Heart right ventricle (tissue), 16 donors: ENCODE measurements at regions not wholly inside any gene's neighbourhood (a gene's known extent, or its start where the extent isn't known, plus 50 kb on each side); places are given as distances from the start of the nearest gene placed in this dataset.

Experiments
- ATAC-seq, 8 donors: fragments of 200-7000 bp; cut with Tn5 transposase; one replicate each; pipeline ENCODE4 v1.9.1; 2020; ENCODE audit warnings: mild to moderate bottlenecking in 8 of 8, moderate library complexity in 8 of 8, moderate number of reproducible peaks in 1 of 8
- DNase-seq, 2 donors: peaks; one replicate each; pipeline ENCODE4 v3.0.0-alpha.2; 2020
- H3K27ac ChIP-seq, 10 donors: fragments of 200-600 bp; sonication (generic) in 2 of 10; one replicate each; pipeline versions ENCODE4 v1.5.0 to v1.8.0; 2020 to 2022; ENCODE audit warnings: mild to moderate bottlenecking in 3 of 10
- H3K27me3 ChIP-seq, 7 donors: fragments of 200-600 bp; one replicate each; pipeline ENCODE4 v1.8.0; 2021 to 2022; ENCODE audit warnings: mild to moderate bottlenecking in 2 of 7
- H3K36me3 ChIP-seq, 9 donors: fragments of 200-600 bp; sonication (generic) in 1 of 9; one replicate each; pipeline versions ENCODE4 v1.5.0 to v1.8.0; 2020 to 2022; ENCODE audit warnings: mild to moderate bottlenecking in 2 of 9
- H3K4me1 ChIP-seq, 9 donors: fragments of 200-600 bp; sonication (generic) in 1 of 9; one replicate each; pipeline versions ENCODE4 v1.5.0 to v1.8.0; 2020 to 2022; ENCODE audit warnings: mild to moderate bottlenecking in 4 of 9
- H3K4me3 ChIP-seq, 10 donors: fragments of 200-600 bp; sonication (generic) in 2 of 10; one replicate each; pipeline versions ENCODE4 v1.5.0 to v1.8.0; 2020 to 2022; ENCODE audit warnings: mild to moderate bottlenecking in 7 of 10, moderate library complexity in 2 of 10
- H3K9me3 ChIP-seq, 11 donors: fragments of 200-600 bp in 10 of 11; sonication (generic) in 2 of 11; one replicate each; pipeline versions ENCODE4 v1.5.0 to v1.8.0; 2013 to 2022; ENCODE audit warnings: mild to moderate bottlenecking in 2 of 11, control low read depth in 1 of 11, moderate library complexity in 1 of 11
- WGBS, 2 donors: extraction: QIAGEN DNeasy Blood & Tissue Kit; methylation state at CpG; one replicate each; pipeline ENCODE4 v1.1.7; 2013; ENCODE audit warnings: inconsistent platforms in 1 of 2; 5-methylcytosine and 5-hydroxymethylcytosine counted together
- intact Hi-C, 10 donors: fragments of 100-400 bp; cut with DNase I; formaldehyde crosslinking; loops; one replicate each; pipeline versions ENCODE4 v1.11.1 to v1.14.2; 2022
- TF ChIP-seq, protein P1 (sequence below), 9 donors: fragments of 200-600 bp; sonication (generic) in 2 of 9; IDR thresholded peaks; one replicate each; pipeline versions ENCODE4 v1.5.0 to v1.8.0; 2021 to 2022; ENCODE audit warnings: antibody characterized with exemption in 9 of 9, mild to moderate bottlenecking in 5 of 9, moderate library complexity in 1 of 9
- donor health status: Arrhythmogenic right ventricular cardiomyopathy.
- donor health status: ischemic (EF 13 %, LVEDD 7.1; RV severe dilation, severe dysfunction).
- donor health status: healthy with polysubstance abuse.
- donor health status: DM: no; HTN: yes; CAD: no.
- donor health status: DM: no; HTN: no; CAD: no.
- donor health status: ischemic (EF 25% LVEDD 6.9; RV normal size, moderate dysfunction).
- donor health status: ischemic (EF 25% LVEDD 5.7; RV mildly dilated, moderate dysfunction).
- donor health status: healthy.
- donor health status: DM: yes; HTN: yes; CAD: no.
- donor health status: Ischemic cardiomyopathy.
- donor health status: ischemic (EF 35%, LVEDD 5.7; RV mildly dilated, moderate dysfunction).
- donor health status: nonischemic (EF 11% LVEDD 7.7; RV severe dilation, severe dysfunction).
- donor health status: DM: yes; HTN: yes; CAD: no.
- donor health status: PGD.
- donor health status: ischemic (EF 29% LVEDD 5.4; RV normal size, mild dysfunction).
- donor health status: nonischemic (EF 23%, LVEDD 6.1; RV moderate dilation, normal function).

GRCh38 chr16:85491798-85492294 lies 121.3 kb upstream of the GSE1 start:
- DNase-seq, result peak; percentile 78 to 83
- TF ChIP-seq, protein P1, sequence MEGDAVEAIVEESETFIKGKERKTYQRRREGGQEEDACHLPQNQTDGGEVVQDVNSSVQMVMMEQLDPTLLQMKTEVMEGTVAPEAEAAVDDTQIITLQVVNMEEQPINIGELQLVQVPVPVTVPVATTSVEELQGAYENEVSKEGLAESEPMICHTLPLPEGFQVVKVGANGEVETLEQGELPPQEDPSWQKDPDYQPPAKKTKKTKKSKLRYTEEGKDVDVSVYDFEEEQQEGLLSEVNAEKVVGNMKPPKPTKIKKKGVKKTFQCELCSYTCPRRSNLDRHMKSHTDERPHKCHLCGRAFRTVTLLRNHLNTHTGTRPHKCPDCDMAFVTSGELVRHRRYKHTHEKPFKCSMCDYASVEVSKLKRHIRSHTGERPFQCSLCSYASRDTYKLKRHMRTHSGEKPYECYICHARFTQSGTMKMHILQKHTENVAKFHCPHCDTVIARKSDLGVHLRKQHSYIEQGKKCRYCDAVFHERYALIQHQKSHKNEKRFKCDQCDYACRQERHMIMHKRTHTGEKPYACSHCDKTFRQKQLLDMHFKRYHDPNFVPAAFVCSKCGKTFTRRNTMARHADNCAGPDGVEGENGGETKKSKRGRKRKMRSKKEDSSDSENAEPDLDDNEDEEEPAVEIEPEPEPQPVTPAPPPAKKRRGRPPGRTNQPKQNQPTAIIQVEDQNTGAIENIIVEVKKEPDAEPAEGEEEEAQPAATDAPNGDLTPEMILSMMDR (IDR thresholded peaks at IDR 0.05), result peak in 1 of 9 donors; percentile 5
- Histone ChIP-seq H3K9me3 (no peaks in the 10 kb centered on the region), H3K4me3 (no peak overlapping the region), H3K27me3 (no peaks in the 10 kb centered on the region), H3K27ac (peak overlapping the region in 9 of 10 donors; percentile 26 to 84 (median 62)), H3K4me1 (peaks cover 6 to 35% (median 26%) of the 10 kb centered on the region in 9 donors), H3K36me3 (no peaks in the 10 kb centered on the region)
- intact Hi-C loops, result no loop called here
- peak; percentile 82 to 95 (median 90) for ATAC-seq
- WGBS, 2 donors, result 29 to 34% methylated on average over 17 of the region's 17 CpGs

- Histone ChIP-seq H3K4me3 (no peak overlapping the region), H3K9me3 (no peaks in the 10 kb centered on the region), H3K4me1 (peaks cover 6 to 35% (median 26%) of the 10 kb centered on the region in 9 donors), H3K27ac (peak overlapping the region in 8 of 10 donors; percentile 37 to 84 (median 66)), H3K36me3 (no peaks in the 10 kb centered on the region), H3K27me3 (no peaks in the 10 kb centered on the region)
- DNase-seq (no peak), ATAC-seq (peak in 1 of 8 donors; percentile 3)
- TF ChIP-seq, protein P1 (IDR thresholded peaks at IDR 0.05), result no peak
- WGBS, 2 donors, result 50 to 55% methylated on average over 12 of the region's 12 CpGs
- intact Hi-C loops, result no loop called here
Observed at GRCh38 chr16:85492295-85492864, 120.7 kb upstream of the GSE1 start.

GRCh38 chr16:85494315-85494714 lies 118.8 kb upstream of the GSE1 start:
- Histone ChIP-seq H3K27ac (no peak overlapping the region), H3K36me3 (no peaks in the 10 kb centered on the region), H3K9me3 (no peaks in the 10 kb centered on the region), H3K4me1 (peaks cover 6 to 26% (median 23%) of the 10 kb centered on the region in 9 donors), H3K27me3 (no peaks in the 10 kb centered on the region), H3K4me3 (no peak overlapping the region)
- TF ChIP-seq, protein P1 (IDR thresholded peaks at IDR 0.05), result no peak
- intact Hi-C loops, result no loop called here
- no peak for DNase-seq
- ATAC-seq, result no peak
- 96 to 100% methylated on average over 1 of the region's 1 CpG for WGBS, 2 donors

GRCh38 chr16:85495259-85495658 lies 117.9 kb upstream of the GSE1 start:
- ATAC-seq, result no peak
- Histone ChIP-seq H3K9me3 (no peaks in the 10 kb centered on the region), H3K4me1 (peaks cover 6 to 26% (median 23%) of the 10 kb centered on the region in 9 donors), H3K27me3 (no peaks in the 10 kb centered on the region), H3K36me3 (no peaks in the 10 kb centered on the region), H3K27ac (no peak overlapping the region), H3K4me3 (no peak overlapping the region)
- DNase-seq, result no peak
- intact Hi-C loops, result no loop called here
- 97 to 98% methylated on average over 11 of the region's 11 CpGs for WGBS, 2 donors
- TF ChIP-seq, protein P1 (IDR thresholded peaks at IDR 0.05), result no peak
